ENCODE measurements at regions not wholly inside any gene's neighbourhood (a gene's known extent, or its start where the extent isn't known, plus 50 kb on each side); places are given as distances from the start of the nearest gene placed in this dataset.
"Not testable (repeated sequence)": the region's sequence is repeated elsewhere in the genome, so short reads cannot be mapped to it uniquely, and the experiment has no call there.

- no peak for DNase-seq (ENCODE audit: low read depth in 2 of 2)
Observed at GRCh38 chr4:13678186-13678924, 50.8 kb upstream of the BOD1L1 start.

GRCh38 chr4:13681570-13681969 is 54.0 kb upstream of the BOD1L1 start:
- DNase-seq (ENCODE audit: low read depth in 2 of 2): no peak

GRCh38 chr4:13694256-13694655 is 66.7 kb upstream of the BOD1L1 start:
- no peak for DNase-seq (ENCODE audit: low read depth in 2 of 2)

GRCh38 chr4:13698296-13698695 is 70.8 kb upstream of the BOD1L1 start:
- no peak for DNase-seq (ENCODE audit: low read depth in 2 of 2)

GRCh38 chr4:13700021-13700857 is 72.7 kb upstream of the BOD1L1 start:
- DNase-seq (ENCODE audit: low read depth in 2 of 2): no peak

GRCh38 chr4:13700858-13701140 is 73.3 kb upstream of the BOD1L1 start:
- not testable (repeated sequence) for DNase-seq (ENCODE audit: low read depth in 2 of 2)

GRCh38 chr4:13701937-13702446 is 74.5 kb upstream of the BOD1L1 start:
- DNase-seq (ENCODE audit: low read depth in 2 of 2): no peak

- no peak for DNase-seq (ENCODE audit: low read depth in 2 of 2)
Observed at GRCh38 chr4:13703096-13703495, 75.6 kb upstream of the BOD1L1 start.

GRCh38 chr4:13704035-13704434 is 76.5 kb upstream of the BOD1L1 start:
- no peak for DNase-seq (ENCODE audit: low read depth in 2 of 2)

GRCh38 chr4:13704761-13705160 is 77.2 kb upstream of the BOD1L1 start:
- DNase-seq (ENCODE audit: low read depth in 2 of 2): no peak

GRCh38 chr4:13705521-13706041 is 78.1 kb upstream of the BOD1L1 start:
- no peak for DNase-seq (ENCODE audit: low read depth in 2 of 2)

GRCh38 chr4:13706120-13706519 is 78.6 kb upstream of the BOD1L1 start:
- DNase-seq (ENCODE audit: low read depth in 2 of 2): no peak

- no peak for DNase-seq (ENCODE audit: low read depth in 2 of 2)
Observed at GRCh38 chr4:13706716-13707115, 79.2 kb upstream of the BOD1L1 start.

GRCh38 chr4:13710246-13710885 is 82.8 kb upstream of the BOD1L1 start:
- no peak for DNase-seq (ENCODE audit: low read depth in 2 of 2)

GRCh38 chr4:13711233-13711785 is 83.8 kb upstream of the BOD1L1 start:
- no peak for DNase-seq (ENCODE audit: low read depth in 2 of 2)

- no peak for DNase-seq (ENCODE audit: low read depth in 2 of 2)
Observed at GRCh38 chr4:13721894-13722293, 94.4 kb upstream of the BOD1L1 start.

- no peak for DNase-seq (ENCODE audit: low read depth in 2 of 2)
Observed at GRCh38 chr4:13722649-13723048, 95.1 kb upstream of the BOD1L1 start.

GRCh38 chr4:13728761-13729160 is 101.2 kb upstream of the BOD1L1 start:
- no peak for DNase-seq (ENCODE audit: low read depth in 2 of 2)

- no peak for DNase-seq (ENCODE audit: low read depth in 2 of 2)
Observed at GRCh38 chr4:13731019-13731418, 103.5 kb upstream of the BOD1L1 start.

GRCh38 chr4:13733817-13734216 is 106.3 kb upstream of the BOD1L1 start:
- DNase-seq (ENCODE audit: low read depth in 2 of 2): no peak

GRCh38 chr4:13750594-13750993 is 123.1 kb upstream of the BOD1L1 start:
- DNase-seq (ENCODE audit: low read depth in 2 of 2): no peak

- not testable (repeated sequence) for DNase-seq (ENCODE audit: low read depth in 2 of 2)
Observed at GRCh38 chr4:13761581-13761980, 134.1 kb upstream of the BOD1L1 start.
